ENCODE measurements at regions not wholly inside any gene's neighbourhood (a gene's known extent, or its start where the extent isn't known, plus 50 kb on each side); places are given as distances from the start of the nearest gene placed in this dataset.

DNA sequence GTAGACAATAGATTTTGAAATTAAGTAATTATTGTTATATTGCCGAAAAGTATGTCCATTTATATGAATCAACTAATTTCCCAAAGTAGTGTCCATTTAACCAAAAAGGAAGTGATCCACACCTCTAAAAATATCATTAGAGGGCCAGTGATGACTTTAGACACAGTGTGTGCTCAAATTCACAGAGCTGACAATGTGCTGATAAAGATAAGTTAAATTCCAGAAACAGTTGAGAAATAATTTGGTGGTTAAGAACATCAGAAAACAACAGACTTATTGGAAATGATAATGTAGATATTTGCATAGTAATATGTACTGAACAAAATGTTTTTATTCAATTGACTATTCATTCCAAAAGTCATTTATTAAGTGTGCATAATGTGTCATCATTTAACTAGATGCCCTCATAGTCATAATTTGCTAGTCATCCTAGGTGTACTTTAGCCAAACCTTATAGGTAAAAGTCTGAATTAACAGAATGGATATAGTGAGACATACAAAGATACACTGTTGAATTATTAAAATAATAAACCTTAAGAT, 230.2 kb upstream of the ADAMTS9 start:
- DNase-seq (ENCODE audit: extremely low spot score), result no peak
- no peak for TF ChIP-seq HDGF (IDR thresholded peaks at IDR 0.05; ENCODE audit: borderline replicate concordance)
- no peak for TF ChIP-seq SUZ12 (IDR thresholded peaks at IDR 0.05)
- no peak for TF ChIP-seq CTBP1 (IDR thresholded peaks at IDR 0.05; ENCODE audit: borderline replicate concordance)
- no peak for TF ChIP-seq BHLHE40 (IDR thresholded peaks at IDR 0.05; ENCODE audit: borderline replicate concordance)
- no peak for TF ChIP-seq ARNT (IDR thresholded peaks at IDR 0.05)
- no peak for TF ChIP-seq FOXM1 (IDR thresholded peaks at IDR 0.05; ENCODE audit: borderline replicate concordance)
- TF ChIP-seq TARDBP (IDR thresholded peaks at IDR 0.05), result no peak
- no peak for TF ChIP-seq FOXK2 (IDR thresholded peaks at IDR 0.05)
- ChIA-PET CTCF (no interaction called here), POLR2A (no interaction called here)

DNA sequence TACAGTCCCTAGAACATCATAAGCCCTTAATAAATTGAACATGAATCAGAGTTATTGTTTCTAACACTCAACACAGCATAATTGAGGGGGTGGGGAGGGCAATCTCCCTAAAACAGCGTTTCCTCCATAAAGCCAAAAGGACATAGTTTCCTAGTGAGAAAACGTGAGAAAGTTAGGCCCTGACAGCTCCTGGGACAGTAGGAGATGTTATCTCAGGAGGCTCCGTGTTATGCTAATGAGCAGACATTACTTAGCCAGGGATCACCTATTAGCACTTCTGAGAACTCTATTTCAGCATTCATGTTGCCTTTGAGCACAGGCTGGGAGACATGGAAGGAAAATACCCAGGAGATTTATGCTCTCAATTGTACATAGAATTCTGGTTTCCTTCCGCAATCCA, 229.1 kb upstream of the ADAMTS9 start:
- no peak for TF ChIP-seq FOXA1 (IDR thresholded peaks at IDR 0.05)
- no peak for TF ChIP-seq CTBP1 (IDR thresholded peaks at IDR 0.05; ENCODE audit: borderline replicate concordance)
- no peak for TF ChIP-seq LEF1 (IDR thresholded peaks at IDR 0.05; ENCODE audit: borderline replicate concordance)
- TF ChIP-seq TARDBP (IDR thresholded peaks at IDR 0.05), result no peak
- ChIA-PET POLR2A (no interaction called here), CTCF (no interaction called here)
- no peak for DNase-seq (ENCODE audit: extremely low spot score)

DNA sequence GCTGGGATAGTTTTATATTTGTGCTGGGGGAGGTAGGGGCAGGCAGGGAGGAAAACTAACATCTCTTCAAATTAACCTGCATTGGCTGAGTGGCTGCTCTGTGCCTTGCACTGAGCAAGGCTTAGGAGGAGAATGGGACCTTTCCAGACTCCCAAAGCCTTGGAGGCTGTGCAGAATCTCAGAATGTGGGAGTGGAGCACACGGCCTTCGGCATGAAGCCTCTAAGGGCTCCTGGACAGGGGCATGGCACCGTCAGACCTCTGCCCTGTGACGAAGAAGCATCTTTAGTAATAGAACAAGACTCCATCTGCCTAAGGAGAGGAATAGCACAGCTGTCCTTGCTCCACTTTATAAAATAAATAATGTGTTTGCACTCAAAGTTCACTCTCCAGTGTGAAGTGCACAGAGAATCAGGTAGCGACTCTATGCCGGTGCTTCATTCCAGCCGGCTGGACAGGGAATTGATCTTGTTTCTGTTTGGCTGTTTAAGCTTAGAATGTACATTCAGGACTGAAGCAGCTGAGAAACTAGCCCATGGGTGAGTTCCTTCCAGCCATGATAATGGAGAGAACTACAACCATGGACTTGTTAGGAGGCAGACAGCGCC, 228.5 kb upstream of the ADAMTS9 start:
- ChIA-PET POLR2A (no interaction called here), CTCF (no interaction called here)
- no peak for DNase-seq (ENCODE audit: extremely low spot score)
- TF ChIP-seq LEF1 (IDR thresholded peaks at IDR 0.05; ENCODE audit: borderline replicate concordance), result no peak
- no peak for TF ChIP-seq SUZ12 (IDR thresholded peaks at IDR 0.05)
- no peak for TF ChIP-seq NFRKB (IDR thresholded peaks at IDR 0.05)
- TF ChIP-seq CTBP1 (IDR thresholded peaks at IDR 0.05; ENCODE audit: borderline replicate concordance), result no peak
- TF ChIP-seq, protein P1, sequence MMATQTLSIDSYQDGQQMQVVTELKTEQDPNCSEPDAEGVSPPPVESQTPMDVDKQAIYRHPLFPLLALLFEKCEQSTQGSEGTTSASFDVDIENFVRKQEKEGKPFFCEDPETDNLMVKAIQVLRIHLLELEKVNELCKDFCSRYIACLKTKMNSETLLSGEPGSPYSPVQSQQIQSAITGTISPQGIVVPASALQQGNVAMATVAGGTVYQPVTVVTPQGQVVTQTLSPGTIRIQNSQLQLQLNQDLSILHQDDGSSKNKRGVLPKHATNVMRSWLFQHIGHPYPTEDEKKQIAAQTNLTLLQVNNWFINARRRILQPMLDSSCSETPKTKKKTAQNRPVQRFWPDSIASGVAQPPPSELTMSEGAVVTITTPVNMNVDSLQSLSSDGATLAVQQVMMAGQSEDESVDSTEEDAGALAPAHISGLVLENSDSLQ (IDR thresholded peaks at IDR 0.05), result no peak
- no peak for TF ChIP-seq ARNT (IDR thresholded peaks at IDR 0.05)
- no peak for TF ChIP-seq BHLHE40 (IDR thresholded peaks at IDR 0.05; ENCODE audit: borderline replicate concordance)
- no peak for TF ChIP-seq FOXM1 (IDR thresholded peaks at IDR 0.05; ENCODE audit: borderline replicate concordance)

DNA sequence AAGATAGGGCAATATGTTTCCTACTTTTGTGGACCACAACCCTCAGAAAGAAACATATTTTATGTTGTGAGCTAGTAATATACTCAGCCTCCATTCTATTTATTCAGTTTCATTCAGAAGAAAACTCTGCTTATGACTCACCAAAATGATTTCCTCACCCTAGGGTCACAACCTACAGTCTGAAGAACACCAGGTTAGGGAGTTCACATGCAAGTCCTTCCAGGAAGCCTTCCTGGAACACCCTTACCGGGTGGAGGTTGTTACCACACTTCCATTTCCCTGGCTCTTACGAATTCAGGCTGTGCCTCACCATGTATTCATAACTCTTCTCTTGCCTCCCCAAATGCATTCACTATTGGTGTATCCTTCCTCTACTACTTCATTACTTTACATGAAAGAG, 228.0 kb upstream of the ADAMTS9 start:
- no peak for TF ChIP-seq TARDBP (IDR thresholded peaks at IDR 0.05)
- TF ChIP-seq, protein P1 (IDR thresholded peaks at IDR 0.05), result no peak
- TF ChIP-seq ZNF384 (IDR thresholded peaks at IDR 0.05), result no peak
- TF ChIP-seq FOXM1 (IDR thresholded peaks at IDR 0.05; ENCODE audit: borderline replicate concordance), result no peak
- no peak for TF ChIP-seq CTBP1 (IDR thresholded peaks at IDR 0.05; ENCODE audit: borderline replicate concordance)
- no peak for TF ChIP-seq SP1 (IDR thresholded peaks at IDR 0.05)
- no peak for TF ChIP-seq FOXA1 (IDR thresholded peaks at IDR 0.05)
- TF ChIP-seq SUZ12 (IDR thresholded peaks at IDR 0.05), result no peak
- no peak for TF ChIP-seq ELF4 (IDR thresholded peaks at IDR 0.05)
- no peak for TF ChIP-seq ARNT (IDR thresholded peaks at IDR 0.05)
- no peak for TF ChIP-seq L3MBTL2 (conservative IDR thresholded peaks at IDR 0.05)
- no peak for TF ChIP-seq FOXK2 (IDR thresholded peaks at IDR 0.05)
- TF ChIP-seq BHLHE40 (IDR thresholded peaks at IDR 0.05; ENCODE audit: borderline replicate concordance), result no peak
- no peak for TF ChIP-seq NFRKB (IDR thresholded peaks at IDR 0.05)
- TF ChIP-seq HDGF (IDR thresholded peaks at IDR 0.05; ENCODE audit: borderline replicate concordance), result no peak
- TF ChIP-seq LEF1 (IDR thresholded peaks at IDR 0.05; ENCODE audit: borderline replicate concordance), result no peak
- DNase-seq (ENCODE audit: extremely low spot score), result no peak
- POLR2A ChIA-PET, result no interaction called here
- CTCF ChIA-PET, result no interaction called here

DNA sequence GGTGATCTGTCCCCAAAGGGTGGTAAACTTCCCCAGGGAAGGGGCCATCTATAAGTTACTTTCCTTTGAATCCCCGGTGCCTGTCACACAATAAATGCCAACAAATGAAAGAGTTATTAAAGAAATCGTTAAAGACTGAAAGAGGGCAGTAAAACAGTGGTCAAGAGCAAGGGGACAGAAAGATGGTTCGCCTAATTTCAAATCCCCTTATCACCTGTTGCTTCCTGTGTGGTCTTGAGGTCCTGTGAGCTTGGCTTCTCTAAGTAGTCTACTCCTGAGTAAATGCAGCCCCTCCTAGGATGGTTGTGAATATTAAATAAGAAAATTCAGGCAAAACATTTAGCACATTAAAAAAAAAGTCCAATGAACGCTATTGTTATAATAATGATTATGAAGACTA, 225.7 kb upstream of the ADAMTS9 start:
- ChIA-PET CTCF (no interaction called here), POLR2A (no interaction called here)
- no peak for DNase-seq (ENCODE audit: extremely low spot score)
- no peak for TF ChIP-seq NFRKB (IDR thresholded peaks at IDR 0.05)
- no peak for TF ChIP-seq SUZ12 (IDR thresholded peaks at IDR 0.05)
- TF ChIP-seq FOXM1 (IDR thresholded peaks at IDR 0.05; ENCODE audit: borderline replicate concordance), result no peak
- no peak for TF ChIP-seq HDGF (IDR thresholded peaks at IDR 0.05; ENCODE audit: borderline replicate concordance)
- TF ChIP-seq LEF1 (IDR thresholded peaks at IDR 0.05; ENCODE audit: borderline replicate concordance), result no peak
- TF ChIP-seq CTBP1 (IDR thresholded peaks at IDR 0.05; ENCODE audit: borderline replicate concordance), result no peak
- no peak for TF ChIP-seq ZNF384 (IDR thresholded peaks at IDR 0.05)
- TF ChIP-seq ELF4 (IDR thresholded peaks at IDR 0.05), result no peak
- no peak for TF ChIP-seq BHLHE40 (IDR thresholded peaks at IDR 0.05; ENCODE audit: borderline replicate concordance)

DNA sequence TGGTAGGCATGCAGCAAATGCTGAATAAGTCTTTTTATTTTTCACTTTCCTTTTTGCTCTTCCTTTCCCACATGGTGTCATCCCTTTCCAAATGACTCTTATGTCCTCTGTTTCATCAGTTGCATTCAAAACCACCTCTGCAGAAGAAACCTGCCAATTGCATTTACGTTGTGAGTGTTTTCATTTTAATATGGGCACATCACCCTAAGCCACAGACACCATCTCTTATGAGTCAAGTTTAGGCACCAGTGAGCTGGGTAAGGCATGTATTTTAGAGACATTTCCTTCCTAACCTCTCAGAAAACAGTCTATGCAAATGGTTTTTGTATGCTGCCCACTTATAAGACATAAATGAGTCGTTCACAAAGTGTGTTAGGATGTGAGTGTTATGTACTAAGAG, 223.3 kb upstream of the ADAMTS9 start:
- POLR2A ChIA-PET, result no interaction called here
- CTCF ChIA-PET, result no interaction called here

More for the DNA sequence above, 223.3 kb upstream of the ADAMTS9 start:
- TF ChIP-seq SUZ12 (IDR thresholded peaks at IDR 0.05), result no peak
- no peak for TF ChIP-seq CTBP1 (IDR thresholded peaks at IDR 0.05; ENCODE audit: borderline replicate concordance)
- TF ChIP-seq ELF4 (IDR thresholded peaks at IDR 0.05), result no peak
- no peak for TF ChIP-seq BHLHE40 (IDR thresholded peaks at IDR 0.05; ENCODE audit: borderline replicate concordance)
- TF ChIP-seq TARDBP (IDR thresholded peaks at IDR 0.05), result no peak
- no peak for TF ChIP-seq FOXA1 (IDR thresholded peaks at IDR 0.05)
- no peak for TF ChIP-seq ZNF384 (IDR thresholded peaks at IDR 0.05)
- no peak for TF ChIP-seq NFRKB (IDR thresholded peaks at IDR 0.05)
- no peak for DNase-seq (ENCODE audit: extremely low spot score)

Measured in HEK293T (cell line).